SK-N-SH (cell line): ENCODE measurements at regions not wholly inside any gene's neighbourhood (a gene's known extent, or its start where the extent isn't known, plus 50 kb on each side); places are given as distances from the start of the nearest gene placed in this dataset.

Source experiments
- CTCF ChIA-PET: fragments of 300-600, 350-600 bp; formaldehyde crosslinking; extraction: SDS; loops from one replicate; lab custom pipeline; 2021; lab: Yijun Ruan, JAX
- POLR2A ChIA-PET: fragments of 350-600 bp; sonication (Branson Sonifier 250); formaldehyde crosslinking; extraction: SDS; loops from one replicate; lab custom pipeline; 2020; ENCODE audit warnings: antibody characterized with exemption, inconsistent platforms; lab: Yijun Ruan, JAX
- DNase-seq: peaks from one replicate; pipeline ENCODE4 v3.0.0; 2012
- H2AFZ ChIP-seq: fragments of 200-600 bp; sonication (generic); 2 replicates; pipeline ENCODE4 v1.8.1; 2016; ENCODE audit warnings: antibody characterized with exemption, mild to moderate bottlenecking, low read depth
- H3F3A ChIP-seq: fragments of 200-600 bp; sonication (generic); replicated peaks from 2 replicates; pipeline ENCODE3; 2016; ENCODE audit warnings: antibody characterized with exemption, mild to moderate bottlenecking; ENCODE audit not compliant: insufficient read depth
- H3K27ac ChIP-seq, 2 experiments: fragments of 200-500 bp in 1 of 2; fragments of 200-600 bp in 1 of 2; sonication (Bioruptor generic) in 1 of 2; sonication (generic), shearing (Covaris generic) in 1 of 2; 2 replicates each; pipeline versions ENCODE4 v1.5.1 to v1.6.1; 2014 to 2016; ENCODE audit warnings: low read depth in 2 of 2, inconsistent platforms in 1 of 2, low read length in 1 of 2, mild to moderate bottlenecking in 1 of 2, mixed read lengths in 1 of 2
- H3K27me3 ChIP-seq: fragments of 200-600 bp; sonication (generic), shearing (Covaris generic); 2 replicates; pipeline ENCODE4 v1.6.1; 2016; ENCODE audit warnings: mixed run types; ENCODE audit not compliant: insufficient read depth
- H3K36me3 ChIP-seq, 2 experiments: fragments of 200-500 bp in 1 of 2; fragments of 200-600 bp in 1 of 2; sonication (Bioruptor generic) in 1 of 2; sonication (generic) in 1 of 2; replicated peaks in 1 of 2; 2 replicates each; pipeline versions ENCODE3 to v1.5.1; 2014 to 2016; ENCODE audit warnings: low read length in 1 of 2, mild to moderate bottlenecking in 1 of 2; ENCODE audit not compliant: insufficient read depth in 2 of 2, control insufficient read depth in 1 of 2
- H3K4me1 ChIP-seq, 2 experiments: fragments of 200-500 bp in 1 of 2; fragments of 200-600 bp in 1 of 2; sonication (Bioruptor generic) in 1 of 2; sonication (generic), shearing (Covaris generic) in 1 of 2; 2 replicates each; pipeline versions ENCODE4 v1.5.1 to v1.6.1; 2014 to 2016; ENCODE audit warnings: low read depth in 1 of 2, low read length in 1 of 2, mixed run types in 1 of 2; ENCODE audit not compliant: insufficient read depth in 2 of 2, control insufficient read depth in 1 of 2
- H3K4me2 ChIP-seq: fragments of 200-600 bp; sonication (generic), shearing (Covaris generic); 2 replicates; pipeline ENCODE4 v1.6.1; 2017; ENCODE audit warnings: mixed run types
- H3K4me3 ChIP-seq, 2 experiments: fragments of 200-500 bp in 1 of 2; fragments of 200-600 bp in 1 of 2; sonication (Bioruptor generic) in 1 of 2; sonication (generic), shearing (Covaris generic) in 1 of 2; 2 replicates each; pipeline versions ENCODE4 v1.5.1 to v1.8.1; 2014 to 2016; ENCODE audit warnings: low read depth in 2 of 2, inconsistent platforms in 1 of 2, low read length in 1 of 2, mild to moderate bottlenecking in 1 of 2, mixed read lengths in 1 of 2, moderate library complexity in 1 of 2
- H3K79me2 ChIP-seq: fragments of 200-600 bp; sonication (generic); 2 replicates; pipeline ENCODE4 v1.8.1; 2017; ENCODE audit warnings: mild to moderate bottlenecking; ENCODE audit not compliant: insufficient read depth
- H3K9ac ChIP-seq: fragments of 200-600 bp; sonication (generic); 2 replicates; pipeline ENCODE4 v1.6.1; 2017; ENCODE audit warnings: mixed run types
- H3K9me2 ChIP-seq: fragments of 200-600 bp; sonication (generic); 2 replicates; pipeline ENCODE4 v1.6.1; 2017; ENCODE audit warnings: mixed run types
- H3K9me3 ChIP-seq: fragments of 200-600 bp; sonication (generic); 2 replicates; pipeline ENCODE4 v1.6.1; 2017; ENCODE audit warnings: mixed run types, mild to moderate bottlenecking, moderate library complexity
- H4K20me1 ChIP-seq: fragments of 200-600 bp; sonication (generic); 2 replicates; pipeline ENCODE4 v1.6.1; 2017; ENCODE audit warnings: mild to moderate bottlenecking, mixed run types; ENCODE audit not compliant: insufficient read depth
- CHD2 ChIP-seq: fragments of 150-350 bp; IDR thresholded peaks from 2 replicates; pipeline ENCODE4 v1.6.1; 2018; ENCODE audit warnings: low read length; ENCODE audit not compliant: partially characterized antibody
- CTCF ChIP-seq: fragments of 200-600 bp; sonication (generic); IDR thresholded peaks from 2 replicates; pipeline ENCODE4 v1.6.1; 2017; ENCODE audit warnings: antibody characterized with exemption, mild to moderate bottlenecking, moderate library complexity
- ELF1 ChIP-seq: IDR thresholded peaks from 2 replicates; pipeline ENCODE4 v1.4.0; 2012
- EP300 ChIP-seq, 2 experiments: IDR thresholded peaks; 2 replicates each; pipeline versions ENCODE4 v1.4.0 to v1.6.1; 2012; ENCODE audit warnings: borderline replicate concordance in 1 of 2, low read depth in 1 of 2, low read length in 1 of 2
- EZH2phosphoT487 ChIP-seq: fragments of 200-600 bp; sonication (generic); IDR thresholded peaks from 2 replicates; pipeline ENCODE4 v1.6.1; 2017; ENCODE audit warnings: low read depth, mixed run types, mild to moderate bottlenecking, antibody characterized with exemption, moderate library complexity, borderline replicate concordance
- FOSL2 ChIP-seq: IDR thresholded peaks from 2 replicates; pipeline ENCODE4 v1.4.0; 2012; ENCODE audit warnings: low read depth, mild to moderate bottlenecking, moderate library complexity, borderline replicate concordance
- FOXJ3 ChIP-seq: sonication (generic); formaldehyde crosslinking; IDR thresholded peaks from 2 replicates; pipeline ENCODE4 v1.5.1; 2020; ENCODE audit warnings: mild to moderate bottlenecking, missing genetic modification reagents
- FOXM1 ChIP-seq: IDR thresholded peaks from 2 replicates; pipeline ENCODE4 v1.4.0; 2012; ENCODE audit warnings: low read depth, mild to moderate bottlenecking
- GABPA ChIP-seq: IDR thresholded peaks from 2 replicates; pipeline ENCODE4 v1.4.0; 2012; ENCODE audit warnings: low read depth, mild to moderate bottlenecking
- GATA2 ChIP-seq: sonication (generic); formaldehyde crosslinking; IDR thresholded peaks from 2 replicates; pipeline ENCODE4 v1.5.0; 2020; ENCODE audit warnings: mild to moderate bottlenecking, missing genetic modification reagents
- NFIC ChIP-seq: IDR thresholded peaks from 2 replicates; pipeline ENCODE4 v1.4.0; 2012; ENCODE audit warnings: borderline replicate concordance
- NRF1 ChIP-seq: IDR thresholded peaks from 2 replicates; pipeline ENCODE4 v1.6.1; 2012; ENCODE audit warnings: low read depth, mild to moderate bottlenecking, low read length
- PBX3 ChIP-seq: IDR thresholded peaks from 2 replicates; pipeline ENCODE4; 2012
- POLR2AphosphoS5 ChIP-seq: IDR thresholded peaks from 2 replicates; pipeline ENCODE4 v1.6.1; 2012; ENCODE audit warnings: low read depth, low read length
- SIN3A ChIP-seq: IDR thresholded peaks from 2 replicates; pipeline ENCODE4 v1.6.1; 2012; ENCODE audit warnings: low read depth, mild to moderate bottlenecking, low read length, moderate library complexity, borderline replicate concordance
- TCF12 ChIP-seq: IDR thresholded peaks from 2 replicates; pipeline ENCODE4 v1.4.0; 2012
- TEAD4 ChIP-seq: IDR thresholded peaks from 2 replicates; pipeline ENCODE4 v1.4.0; 2012; ENCODE audit warnings: mild to moderate bottlenecking, borderline replicate concordance; ENCODE audit not compliant: insufficient read depth
- USF1 ChIP-seq: IDR thresholded peaks from 2 replicates; pipeline ENCODE4 v1.4.0; 2012; ENCODE audit warnings: low read depth, borderline replicate concordance
- ZBTB33 ChIP-seq: IDR thresholded peaks from 2 replicates; pipeline ENCODE4 v1.4.0; 2012; ENCODE audit warnings: low read depth, borderline replicate concordance
- WGBS: methylation state at CpG from one replicate; pipeline ENCODE4 v1.1.6; 2017; ENCODE audit warnings: low lambda C conversion rate; 5-methylcytosine and 5-hydroxymethylcytosine counted together

GRCh38 chr5:57028161-57028560 is 76.2 kb upstream of the MIER3 start:
- H3F3A ChIP-seq: no peaks in the 10 kb centered on the region
- no peaks in the 10 kb centered on the region for H3K4me1 ChIP-seq
- WGBS: 57% methylated on average over 2 of the region's 2 CpGs
- H3K9me3 ChIP-seq: no peaks in the 10 kb centered on the region
- H3K4me2 ChIP-seq: no peak overlapping the region
- no peak for DNase-seq
- no peaks in the 10 kb centered on the region for H3K36me3 ChIP-seq
- H3K9ac ChIP-seq: no peak overlapping the region
- ChIA-PET POLR2A (no interaction called here), CTCF (interaction anchor here (1.1 kb wide), 1 partner anchor 32 kb away, joined by 3 read pairs; no protein-coding TSS in a partner anchor)
- H3K79me2 ChIP-seq: no peaks in the 10 kb centered on the region
- no peak overlapping the region for H3K27ac ChIP-seq
- H3K4me3 ChIP-seq: no peak overlapping the region
- no peaks in the 10 kb centered on the region for H4K20me1 ChIP-seq
- no peak overlapping the region for H2AFZ ChIP-seq
- H3K9me2 ChIP-seq: no peaks in the 10 kb centered on the region
- TF ChIP-seq ZBTB33 (no peak), EZH2phosphoT487 (no peak), TEAD4 (no peak), FOXM1 (no peak), FOSL2 (no peak), TCF12 (no peak), CHD2 (no peak), SIN3A (no peak), PBX3 (no peak)
- TF ChIP-seq, all 33 proteins: peak for 0
- H3K27me3 ChIP-seq: no peaks in the 10 kb centered on the region

GRCh38 chr5:57032151-57032551 is 80.2 kb upstream of the MIER3 start:
- Histone ChIP-seq H3K27ac (no peak overlapping the region), H2AFZ (no peak overlapping the region), H3K4me3 (no peak overlapping the region), H3K79me2 (no peaks in the 10 kb centered on the region), H3K36me3 (no peaks in the 10 kb centered on the region), H3K9me3 (no peaks in the 10 kb centered on the region), H4K20me1 (no peaks in the 10 kb centered on the region), H3K9ac (no peak overlapping the region)
- no peak for DNase-seq
- POLR2A ChIA-PET: no interaction called here
- 83% methylated on average over 1 of the region's 1 CpG for WGBS
- no peak for TF ChIP-seq TEAD4
- no peak for TF ChIP-seq NRF1
- TF ChIP-seq POLR2AphosphoS5: no peak
- no peak for TF ChIP-seq EP300 (IDR thresholded peaks at IDR 0.05; ENCODE audit: borderline replicate concordance in 1 of 2, low read depth in 1 of 2, low read length in 1 of 2)
- TF ChIP-seq GATA2: no peak
- TF ChIP-seq FOXJ3 (CRISPR knock-in tag): no peak
- TF ChIP-seq GABPA: no peak
- no peak for TF ChIP-seq USF1
- no peak for TF ChIP-seq TCF12
- TF ChIP-seq FOSL2: no peak
- no peak for TF ChIP-seq ELF1
- TF ChIP-seq CTCF: no peak
- TF ChIP-seq NFIC: no peak
- TF ChIP-seq, all 33 proteins: peak for 0
- H3F3A ChIP-seq: no peaks in the 10 kb centered on the region
- no peaks in the 10 kb centered on the region for H3K4me1 ChIP-seq
- H3K9me2 ChIP-seq: no peaks in the 10 kb centered on the region
- CTCF ChIA-PET: no interaction called here
- no peaks in the 10 kb centered on the region for H3K27me3 ChIP-seq
- no peak overlapping the region for H3K4me2 ChIP-seq
